Esophagus squamous epithelium (tissue), 4 donors: ENCODE measurements at regions not wholly inside any gene's neighbourhood (a gene's known extent, or its start where the extent isn't known, plus 50 kb on each side); places are given as distances from the start of the nearest gene placed in this dataset.

Experiments
- CTCF ChIP-seq, 6 experiments: fragments of 450-650 bp in 4 of 6; fragments of 200-600 bp in 2 of 6; sonication (generic) in 2 of 6; IDR thresholded peaks; one replicate each; pipeline ENCODE4 v1.5.1; 2016 to 2019; ENCODE audit warnings: antibody characterized with exemption in 6 of 6, mild to moderate bottlenecking in 4 of 6, moderate library complexity in 4 of 6
- POLR2A ChIP-seq, 4 donors: fragments of 450-650 bp; IDR thresholded peaks; one replicate each; pipeline ENCODE4 v1.6.1; 2017; ENCODE audit warnings: antibody characterized with exemption in 4 of 4, mild to moderate bottlenecking in 4 of 4, moderate library complexity in 3 of 4

- TF ChIP-seq POLR2A (IDR thresholded peaks at IDR 0.05) (no peak), CTCF (IDR thresholded peaks at IDR 0.05) (no peak)
Measured at GRCh38 chr7:49297958-49298357, 373.6 kb downstream of the CDC14C start.
